Stimulated activated CD4-positive, alpha-beta T cell treated with anti-CD3 and anti-CD28 coated beads, Interleukin-1b, Interleukin-23, amount 100 ng/mL, for 4 hours (primary cell): ENCODE measurements at regions not wholly inside any gene's neighbourhood (a gene's known extent, or its start where the extent isn't known, plus 50 kb on each side); places are given as distances from the start of the nearest gene placed in this dataset.
"Not testable (repeated sequence)": the region's sequence is repeated elsewhere in the genome, so short reads cannot be mapped to it uniquely, and the experiment has no call there.

Experiments used
- DNase-seq, 2 donors: peaks; one replicate each; pipeline ENCODE4 v3.0.0-alpha.2; 2020; ENCODE audit warnings: low read depth in 2 of 2

DNA sequence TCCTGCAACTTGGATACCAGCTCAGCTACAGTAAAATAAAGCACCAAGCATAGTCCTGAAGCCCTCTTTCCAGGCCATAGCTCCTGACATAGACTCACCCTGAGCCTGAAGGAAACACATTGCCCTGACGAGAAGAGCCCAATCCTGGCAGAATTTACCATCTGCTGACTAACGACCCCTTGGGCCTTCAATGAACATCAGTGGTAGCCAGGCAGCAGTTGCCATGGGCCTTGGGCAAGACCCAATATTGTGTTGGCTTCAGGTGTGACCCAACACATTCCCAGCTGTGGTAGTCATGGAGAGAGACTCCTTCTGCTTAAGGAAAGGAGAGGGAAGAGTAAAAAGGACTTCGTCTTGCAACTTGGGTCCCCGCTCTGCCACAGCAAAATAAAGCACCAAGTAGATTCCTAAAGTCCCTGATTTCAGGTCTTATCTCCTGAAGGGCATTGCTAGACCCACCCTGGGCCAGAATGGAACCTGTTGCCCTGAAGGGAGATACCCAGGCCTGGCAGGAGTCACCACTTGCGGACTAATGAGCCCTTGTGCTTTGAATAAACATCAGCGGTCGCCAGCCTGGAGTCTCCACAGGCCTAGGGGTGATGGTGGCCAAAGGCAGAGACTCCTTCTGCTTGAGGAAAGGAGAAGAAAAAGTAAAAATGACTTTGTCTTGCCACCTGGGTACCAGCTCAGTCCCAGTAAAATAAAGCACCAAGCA is 902.6 kb downstream of the C4orf33 start:
- no peak for DNase-seq

DNA sequence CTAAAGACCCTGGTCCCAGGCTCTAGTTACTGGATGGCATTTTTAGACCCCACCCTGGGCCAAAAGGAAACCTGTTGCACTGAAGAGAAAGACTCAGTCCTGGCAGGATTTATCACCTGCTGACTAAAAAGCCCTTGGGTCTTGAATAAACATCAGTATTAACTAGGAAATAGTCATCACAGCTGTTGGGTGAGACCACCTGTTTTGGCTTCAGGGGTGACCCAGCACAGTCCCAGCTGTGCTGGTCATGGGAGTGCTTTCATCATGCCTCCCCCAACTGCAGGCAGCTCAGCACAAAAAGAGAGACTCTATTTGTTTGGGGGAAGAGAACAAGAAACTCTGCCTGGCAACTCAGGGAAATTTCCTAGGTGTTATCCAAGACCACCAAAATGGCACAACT is 903.2 kb downstream of the C4orf33 start:
- no peak for DNase-seq

DNA sequence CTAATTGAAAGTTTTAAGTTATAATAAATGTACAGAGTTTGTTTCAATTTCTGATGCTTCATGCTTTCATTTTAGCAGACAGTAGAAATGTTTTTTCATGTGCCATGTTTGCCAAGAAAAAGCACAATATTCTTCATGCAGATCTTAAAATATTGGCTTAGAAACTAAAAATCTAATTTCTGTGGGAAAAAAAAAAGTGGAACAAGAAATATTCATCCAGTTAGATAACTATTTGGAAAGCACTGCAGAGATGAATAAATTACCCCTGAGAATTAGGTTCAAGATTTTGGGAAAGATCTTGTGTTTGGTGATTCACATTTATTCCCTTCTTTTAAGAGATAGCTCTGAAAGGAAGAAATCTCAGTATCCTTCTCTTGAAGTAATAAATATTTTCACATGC is 912.5 kb downstream of the C4orf33 start:
- DNase-seq = no peak

DNA sequence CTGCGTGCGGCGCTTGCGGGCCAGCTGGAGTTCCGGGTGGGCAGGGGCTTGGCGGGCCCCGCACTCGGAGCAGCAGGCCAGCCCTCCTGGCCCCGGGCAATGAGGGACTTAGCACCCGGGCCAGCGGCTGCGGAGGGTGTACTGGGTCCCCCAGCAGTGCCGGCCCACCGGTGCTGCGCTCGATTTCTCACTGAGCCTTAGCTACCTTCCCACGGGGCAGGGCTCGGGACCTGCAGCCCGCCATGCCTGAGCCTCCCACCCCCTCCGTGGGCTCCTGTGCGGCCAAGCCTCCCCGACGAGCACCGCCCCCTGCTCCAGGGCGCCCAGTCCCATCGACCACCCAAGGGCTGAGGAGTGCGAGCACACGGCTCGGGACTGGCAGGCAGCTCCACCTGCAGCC is 916.9 kb downstream of the C4orf33 start:
- DNase-seq = not testable (repeated sequence)

DNA sequence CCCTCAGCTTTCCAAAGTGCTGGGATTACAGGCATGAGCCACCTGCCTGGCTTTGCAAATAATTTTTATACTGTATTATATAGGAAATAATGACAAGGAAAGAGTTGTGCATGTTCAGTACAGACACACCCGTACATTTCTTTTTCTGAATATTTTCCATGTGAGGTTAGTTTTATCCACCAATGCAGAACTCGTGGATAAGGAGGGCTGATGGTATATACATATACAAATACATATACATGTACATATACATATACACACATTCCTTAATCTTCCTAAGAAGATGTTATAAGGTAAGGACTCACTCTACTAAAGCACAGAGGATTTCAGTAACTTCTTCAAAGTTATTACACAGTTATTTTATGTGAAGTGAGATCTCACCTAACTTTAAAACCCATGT is 925.8 kb downstream of the C4orf33 start:
- DNase-seq = no peak

DNA sequence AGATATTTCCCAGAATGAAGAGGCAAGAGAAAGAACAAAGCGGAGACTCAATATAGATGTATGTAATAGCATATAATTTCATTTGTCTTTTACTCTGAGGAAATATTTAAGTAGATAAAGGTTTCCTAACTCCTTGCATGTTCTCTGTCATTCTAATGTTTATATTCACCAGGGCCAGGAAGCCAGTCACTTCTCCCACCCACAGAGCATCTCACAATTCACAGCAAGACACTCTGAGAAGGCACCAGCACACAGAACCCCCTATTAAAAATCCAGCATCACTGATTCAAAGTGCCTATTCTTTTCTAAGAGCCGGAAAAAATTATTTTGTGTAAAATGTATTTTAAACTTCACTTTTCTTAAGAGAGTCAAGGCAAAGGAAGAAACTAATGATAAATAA is 927.1 kb downstream of the C4orf33 start:
- DNase-seq = no peak

DNA sequence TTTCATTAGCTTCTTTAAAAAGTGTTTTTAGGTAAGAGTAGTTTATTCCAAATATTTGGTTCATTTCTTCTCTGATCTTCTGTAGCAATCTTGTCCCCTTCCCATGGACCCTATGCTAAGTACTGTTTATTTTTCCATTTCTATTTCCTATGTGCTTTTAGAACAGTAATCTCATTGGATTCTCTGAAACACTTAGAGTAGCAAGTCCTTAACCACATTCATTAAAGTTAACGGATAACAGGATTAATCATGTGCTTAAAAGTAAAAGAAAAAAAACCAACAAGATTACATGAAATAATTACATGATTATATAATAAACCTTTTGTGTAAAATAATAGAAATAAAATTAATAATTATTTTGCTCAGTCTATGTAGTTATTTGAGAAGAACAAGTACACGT is 929.7 kb downstream of the C4orf33 start:
- DNase-seq = no peak

DNA sequence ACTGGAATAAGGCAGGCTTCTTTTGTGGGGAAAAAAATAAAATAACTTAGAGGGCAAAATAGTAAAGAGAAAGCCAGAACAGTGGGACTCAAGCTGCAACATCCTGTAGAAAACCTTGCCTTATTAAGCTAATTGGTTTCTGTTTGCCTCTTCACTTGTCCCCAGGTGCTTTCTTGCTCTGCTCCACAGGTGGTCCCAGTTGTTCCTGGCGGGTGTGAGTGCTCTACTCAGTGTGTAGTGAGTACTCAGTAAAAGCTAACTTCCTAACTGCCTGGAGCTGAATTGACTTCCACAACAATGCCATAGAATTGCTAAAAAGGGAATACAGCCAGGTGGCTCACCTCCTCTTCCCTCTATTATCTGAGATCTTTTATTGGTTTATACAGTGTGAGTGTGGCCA is 930.2 kb downstream of the C4orf33 start:
- DNase-seq = no peak

DNA sequence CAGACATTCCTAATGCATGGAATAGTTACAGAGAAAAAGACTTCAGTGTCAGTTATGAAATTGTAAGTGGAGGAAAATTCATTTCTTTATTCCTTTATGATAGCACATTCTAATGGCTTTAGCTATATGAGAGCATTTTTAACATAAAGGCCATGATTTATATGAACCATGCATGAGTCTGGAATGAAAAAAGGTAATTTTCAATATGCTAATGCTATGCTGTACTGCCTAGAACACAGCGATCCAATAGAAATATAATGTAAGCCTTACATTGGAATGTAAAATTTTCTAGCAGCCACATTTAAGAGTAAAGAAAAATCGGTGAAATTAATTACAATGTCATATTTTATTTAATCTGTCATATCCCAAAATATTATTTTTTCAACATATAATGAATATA is 932.0 kb downstream of the C4orf33 start:
- no peak for DNase-seq

DNA sequence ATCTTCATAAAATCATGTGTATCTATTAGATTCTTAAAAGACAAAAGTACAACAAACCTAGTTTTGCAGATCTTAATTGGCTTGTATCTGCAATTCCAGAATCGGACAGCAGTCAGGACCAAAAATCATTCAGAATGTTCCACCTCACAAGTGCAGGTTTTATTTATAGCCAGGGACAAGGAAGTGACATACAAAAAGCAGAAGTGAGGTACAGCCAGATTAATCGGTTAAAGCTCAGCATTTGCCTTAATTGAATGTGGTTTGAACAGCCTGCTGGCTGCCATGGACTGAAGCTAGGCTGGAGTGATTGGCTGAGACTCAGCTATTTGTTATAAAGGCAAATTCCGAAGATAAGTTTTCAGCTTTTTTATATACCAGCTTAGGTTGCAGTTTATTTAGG is 932.6 kb downstream of the C4orf33 start:
- no peak for DNase-seq

DNA sequence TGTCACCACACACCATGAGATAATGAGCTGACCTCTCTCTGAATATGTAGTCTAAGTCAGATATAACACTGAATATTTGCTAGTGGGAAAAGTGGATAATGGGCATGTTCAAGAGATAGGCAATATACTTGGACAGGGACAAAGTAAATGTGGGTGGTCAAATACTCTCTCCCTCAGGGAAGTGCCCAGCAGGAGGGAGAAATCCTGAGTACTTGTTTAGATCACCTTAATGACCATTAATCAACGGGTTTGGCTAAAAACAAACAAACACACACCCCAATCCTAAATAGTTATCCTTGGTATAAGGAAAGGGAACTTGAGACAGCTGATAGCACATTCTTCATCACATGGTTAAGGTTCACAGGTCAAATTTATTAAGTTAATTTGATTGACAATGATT is 933.5 kb downstream of the C4orf33 start:
- no peak for DNase-seq

DNA sequence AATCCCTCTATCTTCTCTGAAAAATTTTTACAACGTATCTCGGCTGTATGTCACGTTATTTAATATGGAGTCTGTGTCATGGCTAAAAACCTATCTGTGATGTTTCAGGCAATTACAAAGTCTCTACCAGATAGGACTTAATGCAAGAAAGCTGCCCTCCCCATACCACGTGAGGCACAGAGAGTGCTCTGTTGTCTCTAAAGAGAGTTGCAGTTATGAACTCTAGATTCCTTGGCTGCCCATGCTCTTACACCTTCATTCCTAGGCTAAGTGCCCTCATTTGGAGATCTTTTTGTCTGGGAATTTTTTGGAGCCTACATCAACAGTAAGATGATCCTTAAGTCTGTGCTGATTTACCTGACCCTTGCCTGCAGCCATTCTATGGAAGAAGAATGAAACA is 935.9 kb downstream of the C4orf33 start:
- no peak for DNase-seq

DNA sequence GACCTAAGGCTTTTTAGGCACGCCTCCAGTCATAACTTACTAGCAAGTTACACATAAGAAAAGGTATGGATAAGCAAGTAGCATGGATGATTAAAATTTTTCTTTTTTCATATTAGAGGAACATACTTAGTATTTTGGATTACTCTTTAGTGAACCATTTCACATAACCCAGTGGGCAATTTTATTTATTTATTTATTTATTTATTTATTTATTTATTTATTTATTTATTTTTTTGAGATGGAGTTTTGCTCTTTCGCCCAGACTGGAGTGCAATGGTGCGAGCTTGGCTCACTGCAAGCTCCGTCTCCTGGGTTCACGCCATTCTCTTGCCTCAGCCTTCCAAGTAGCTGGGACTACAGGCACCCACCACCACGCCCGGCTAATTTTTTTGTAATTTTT is 937.7 kb downstream of the C4orf33 start:
- DNase-seq = not testable (repeated sequence)

DNA sequence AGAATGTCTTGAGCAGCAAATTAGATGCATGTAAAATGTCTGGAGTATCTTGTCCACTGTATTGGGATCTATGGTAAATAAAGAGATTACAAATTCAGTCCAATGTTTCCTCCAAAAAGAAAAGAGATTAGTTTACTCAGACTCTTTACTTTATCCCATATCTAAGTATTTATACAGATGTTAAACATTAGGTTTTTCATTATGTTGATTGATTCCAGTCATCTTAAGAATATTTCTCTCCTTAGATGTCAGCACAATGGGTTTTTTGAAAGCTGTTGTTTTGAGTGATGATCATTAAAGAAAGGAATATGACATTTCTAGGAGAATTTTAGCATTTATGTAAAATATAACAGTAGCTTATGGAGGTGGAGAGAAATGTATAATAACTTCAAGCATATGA is 938.9 kb downstream of the C4orf33 start:
- DNase-seq = no peak

DNA sequence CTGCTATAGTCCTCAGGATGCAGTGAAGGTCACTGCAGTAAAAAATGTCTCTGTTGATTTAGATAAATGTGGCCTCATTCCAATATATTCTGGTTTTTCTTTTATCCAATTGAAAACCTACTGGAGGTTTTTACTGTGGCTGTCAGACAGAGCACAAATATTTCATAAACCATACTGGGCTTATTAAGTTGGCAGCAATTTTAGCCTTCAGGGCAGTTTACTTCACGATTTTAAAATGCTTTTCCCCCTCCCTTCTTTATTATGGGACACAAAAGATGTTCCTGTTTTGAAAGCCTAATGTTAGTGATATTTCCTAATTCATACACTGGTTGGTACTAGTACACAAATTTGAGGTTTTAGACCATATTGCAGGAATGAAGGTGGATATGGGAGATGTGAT is 939.4 kb downstream of the C4orf33 start:
- DNase-seq = no peak

DNA sequence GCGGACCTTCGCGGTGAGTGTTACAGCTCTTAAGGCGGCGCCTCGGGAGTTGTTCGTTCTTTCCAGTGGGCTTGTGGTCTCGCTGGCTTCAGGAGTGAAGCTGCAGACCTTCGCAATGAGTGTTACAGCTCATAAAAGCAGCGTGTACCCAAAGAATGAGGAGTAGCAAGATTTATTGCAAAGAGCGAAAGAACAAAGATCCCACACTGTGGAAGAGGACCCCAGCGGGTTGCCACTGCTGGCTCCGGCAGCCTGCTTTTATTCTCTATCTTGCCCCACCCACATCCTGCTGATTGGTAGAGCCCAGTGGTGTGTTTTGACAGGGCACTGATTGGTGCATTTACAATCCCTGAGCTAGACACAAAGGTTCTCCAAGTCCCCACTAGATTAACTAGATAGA is 941.9 kb downstream of the C4orf33 start:
- DNase-seq = not testable (repeated sequence)

DNA sequence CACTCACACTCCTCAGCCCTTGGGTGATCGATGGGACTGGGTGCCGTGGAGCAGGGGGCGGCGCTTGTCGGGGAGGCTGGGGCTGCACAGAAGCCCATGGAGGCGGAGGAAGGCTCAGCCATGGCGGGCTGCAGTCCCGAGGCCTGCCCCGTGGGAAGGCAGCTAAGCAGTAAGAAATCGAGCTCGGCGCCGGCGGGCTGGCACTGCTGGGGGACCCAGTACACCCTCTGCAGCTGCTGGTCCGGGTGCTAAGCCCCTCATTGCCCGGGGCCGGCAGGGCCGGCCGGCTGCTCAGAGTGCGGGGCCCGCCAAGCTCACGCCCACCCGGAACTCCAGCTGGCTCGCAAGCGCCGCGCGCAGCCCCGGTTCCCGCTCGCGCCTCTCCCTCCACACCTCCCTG is 942.6 kb downstream of the C4orf33 start:
- not testable (repeated sequence) for DNase-seq

DNA sequence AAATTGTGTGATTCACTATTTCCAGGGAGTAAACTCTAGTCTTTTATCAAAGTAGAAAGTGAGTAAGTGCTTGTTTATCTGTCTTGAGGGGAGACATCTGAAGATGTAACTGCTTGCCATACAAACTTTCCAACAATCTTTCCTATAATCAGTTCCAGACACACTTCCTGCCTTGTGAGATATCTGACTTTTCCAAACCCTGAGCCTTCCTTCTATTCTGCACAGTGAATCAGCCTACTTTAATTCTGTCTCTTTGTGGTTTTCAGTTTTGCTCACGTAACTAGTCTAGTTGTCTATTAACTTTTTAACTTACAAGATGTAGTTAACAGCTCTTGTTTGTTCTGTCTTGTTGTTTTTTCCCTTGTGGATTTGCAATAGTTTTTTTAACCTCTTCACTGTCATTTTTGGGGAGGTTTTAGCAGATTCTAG is 947.8 kb downstream of the C4orf33 start:
- no peak for DNase-seq

DNA sequence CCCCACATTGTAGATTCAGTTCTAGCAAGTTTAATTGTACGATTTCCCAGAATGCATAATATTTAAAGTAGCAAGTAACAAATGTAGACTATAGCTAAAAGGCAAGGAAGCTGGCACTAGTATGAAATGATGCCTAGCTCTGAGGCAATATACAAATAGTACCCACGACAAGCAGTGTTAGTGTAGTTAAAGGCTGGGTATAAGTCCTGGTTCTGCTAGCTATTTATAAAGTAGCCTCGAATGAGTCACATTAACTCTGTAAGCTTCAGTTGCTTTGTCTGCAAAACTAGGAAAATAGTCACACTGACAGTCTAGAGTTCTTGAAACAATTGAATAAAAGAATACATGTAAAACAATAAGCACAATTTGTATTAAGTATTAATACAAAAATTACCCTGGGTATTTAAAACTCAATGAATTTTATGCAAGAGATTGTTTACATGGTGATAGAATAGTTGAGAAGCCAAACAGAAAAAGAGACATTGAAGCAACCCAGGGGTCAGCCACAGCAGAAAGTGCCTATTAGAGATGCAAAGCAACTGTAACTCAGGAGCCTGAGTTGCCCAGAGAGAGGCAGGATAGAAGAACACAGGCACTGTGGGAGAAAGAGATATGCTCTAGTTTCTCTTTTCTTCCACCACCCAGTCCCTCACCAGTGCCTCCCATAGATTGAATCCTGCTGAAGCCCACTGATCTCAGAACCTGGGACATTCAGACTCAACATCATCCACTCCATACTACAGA is 949.0 kb downstream of the C4orf33 start:
- no peak for DNase-seq

DNA sequence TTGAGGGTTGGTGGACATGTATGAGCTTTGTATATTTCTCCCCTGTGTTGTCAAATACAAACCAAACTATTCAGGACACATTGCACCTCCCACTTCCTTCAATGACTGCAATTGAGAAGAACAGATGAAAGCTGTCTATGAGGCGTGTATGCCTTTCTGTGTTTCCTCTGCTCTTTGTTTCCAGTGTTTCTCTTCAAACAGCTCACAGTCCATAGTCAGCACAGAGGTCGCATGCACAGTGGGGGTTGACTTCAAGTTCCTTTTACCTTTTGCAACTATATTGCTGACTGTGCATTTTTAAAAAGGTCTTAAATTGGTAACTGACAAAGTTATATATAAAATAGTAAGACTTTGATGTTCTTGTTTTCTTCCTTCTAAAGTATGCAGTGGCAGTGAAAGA is 957.8 kb downstream of the C4orf33 start:
- DNase-seq = no peak

DNA sequence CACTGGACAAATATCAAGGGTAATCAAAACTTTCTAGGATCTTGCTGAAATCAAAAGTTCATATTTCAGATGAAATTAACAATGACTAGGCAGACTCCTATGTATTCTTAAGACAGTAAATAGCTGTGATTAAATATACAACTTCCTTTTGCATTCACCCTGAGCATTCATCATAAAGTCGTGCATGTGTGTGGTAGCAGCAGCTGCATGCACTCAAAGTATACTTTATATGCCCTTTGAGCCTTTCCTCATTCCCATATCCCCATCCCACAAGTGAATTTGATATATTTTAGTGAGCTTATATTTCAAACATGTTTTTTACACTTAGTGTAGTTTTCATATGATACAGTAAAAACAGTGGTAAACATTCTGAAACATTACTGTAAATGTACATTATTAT is 959.0 kb downstream of the C4orf33 start:
- DNase-seq = no peak

DNA sequence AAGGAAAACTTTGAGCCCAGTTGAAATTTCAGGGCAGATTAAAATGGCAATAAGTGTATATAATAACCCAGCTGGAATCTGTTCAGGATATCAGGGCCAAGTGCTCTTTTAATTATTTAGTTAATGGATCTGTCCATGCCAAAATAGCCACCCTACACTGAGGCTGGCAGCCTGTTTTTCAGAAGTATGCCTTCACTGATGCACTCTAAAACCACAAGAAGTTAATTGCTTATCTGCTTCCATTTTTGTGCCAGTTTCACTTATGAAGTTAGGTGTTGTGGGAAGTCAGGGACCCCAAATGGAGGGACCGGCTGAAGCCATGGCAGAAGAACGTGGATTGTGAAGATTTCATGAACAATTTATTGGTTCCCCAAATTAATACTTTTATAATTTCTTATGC is 960.3 kb downstream of the C4orf33 start:
- DNase-seq = no peak

DNA sequence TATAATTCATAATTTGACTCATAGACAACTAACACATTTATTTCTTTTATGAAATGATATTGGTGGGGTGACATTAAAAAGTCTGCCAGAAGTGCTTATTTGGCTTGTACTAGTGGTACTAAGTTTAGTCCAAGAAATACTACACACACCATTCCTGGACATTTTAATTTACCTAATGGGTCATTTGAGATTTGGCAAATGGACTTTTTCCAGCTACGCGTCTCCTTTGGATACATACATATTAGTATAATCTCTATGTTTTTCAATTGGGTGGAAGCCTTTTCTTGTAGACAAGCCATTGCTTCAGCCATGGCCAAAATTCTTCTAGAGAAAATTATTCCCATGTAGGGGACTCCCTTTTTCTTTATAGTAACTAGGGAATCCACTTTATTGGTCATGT is 968.5 kb downstream of the C4orf33 start:
- DNase-seq = no peak

DNA sequence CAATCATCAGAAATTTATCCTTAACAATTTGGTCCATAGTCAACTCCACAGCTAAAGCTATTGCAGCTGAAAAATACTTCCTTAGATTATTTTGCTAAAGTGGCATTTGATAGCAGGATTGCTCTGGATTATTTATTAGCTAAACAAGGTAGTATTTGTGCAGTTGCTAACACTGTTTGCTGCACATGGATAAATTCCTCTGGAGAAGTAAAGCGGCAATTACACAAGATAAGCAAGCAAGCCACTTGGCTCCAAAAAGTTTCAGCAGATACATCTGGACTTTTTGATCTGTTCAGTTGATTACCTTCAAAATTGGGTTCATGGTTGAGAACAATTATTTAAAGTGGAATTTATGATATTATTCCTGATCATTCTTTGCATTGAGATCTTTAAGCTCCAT is 971.5 kb downstream of the C4orf33 start:
- no peak for DNase-seq
